ENCODE measurements at regions not wholly inside any gene's neighbourhood (a gene's known extent, or its start where the extent isn't known, plus 50 kb on each side); places are given as distances from the start of the nearest gene placed in this dataset.
"Not testable (repeated sequence)": the region's sequence is repeated elsewhere in the genome, so short reads cannot be mapped to it uniquely, and the experiment has no call there.

GRCh38 chr6:86487660-86488221 lies 449.6 kb upstream of the HTR1E start:
- no peak for TF ChIP-seq CTCF (IDR thresholded peaks at IDR 0.05; ENCODE audit: insufficient read depth, low read depth, low read length, missing control alignments)
- no peak for DNase-seq (ENCODE audit: low read depth)
- no peak overlapping the region for H3K4me3 ChIP-seq (ENCODE audit: low read length)

- H3K4me3 ChIP-seq (ENCODE audit: low read length); DNase-seq (ENCODE audit: low read depth): not testable (repeated sequence)
Observed at GRCh38 chr6:86478316-86478715, 459.0 kb upstream of the HTR1E start.

- no peak for TF ChIP-seq CTCF (IDR thresholded peaks at IDR 0.05; ENCODE audit: insufficient read depth, low read depth, low read length, missing control alignments)
- no peak overlapping the region for H3K4me3 ChIP-seq (ENCODE audit: low read length)
- no peak for DNase-seq (ENCODE audit: low read depth)
Observed at GRCh38 chr6:86477500-86478148, 459.7 kb upstream of the HTR1E start.

GRCh38 chr6:86476311-86476710 lies 461.0 kb upstream of the HTR1E start:
- TF ChIP-seq CTCF (IDR thresholded peaks at IDR 0.05; ENCODE audit: insufficient read depth, low read depth, low read length, missing control alignments): no peak

GRCh38 chr6:86474081-86474480 lies 463.2 kb upstream of the HTR1E start:
- no peak for TF ChIP-seq CTCF (IDR thresholded peaks at IDR 0.05; ENCODE audit: insufficient read depth, low read depth, low read length, missing control alignments)

More at GRCh38 chr6:86476311-86476710, 461.0 kb upstream of the HTR1E start:
- DNase-seq (ENCODE audit: low read depth): no peak
- H3K4me3 ChIP-seq (ENCODE audit: low read length): no peak overlapping the region

GRCh38 chr6:86471791-86472190 lies 465.5 kb upstream of the HTR1E start:
- TF ChIP-seq CTCF (IDR thresholded peaks at IDR 0.05; ENCODE audit: insufficient read depth, low read depth, low read length, missing control alignments): no peak

More at GRCh38 chr6:86474081-86474480, 463.2 kb upstream of the HTR1E start:
- DNase-seq (ENCODE audit: low read depth): no peak
- H3K4me3 ChIP-seq (ENCODE audit: low read length): no peak overlapping the region

GRCh38 chr6:86459978-86460377 lies 477.4 kb upstream of the HTR1E start:
- no peak for DNase-seq (ENCODE audit: low read depth)
- TF ChIP-seq CTCF (IDR thresholded peaks at IDR 0.05; ENCODE audit: insufficient read depth, low read depth, low read length, missing control alignments): no peak
- no peak overlapping the region for H3K4me3 ChIP-seq (ENCODE audit: low read length)

More at GRCh38 chr6:86471791-86472190, 465.5 kb upstream of the HTR1E start:
- no peak for DNase-seq (ENCODE audit: low read depth)
- H3K4me3 ChIP-seq (ENCODE audit: low read length): no peak overlapping the region

Measured in epithelial cell of esophagus (primary cell).